SU-DHL-6 (cell line): ENCODE measurements at regions not wholly inside any gene's neighbourhood (a gene's known extent, or its start where the extent isn't known, plus 50 kb on each side); places are given as distances from the start of the nearest gene placed in this dataset.

ENCODE experiments used
- EZH2phosphoT487 ChIP-seq: fragments of 200-600 bp; sonication (generic), shearing (Covaris generic); conservative IDR thresholded peaks from 2 replicates; pipeline ENCODE4 v1.6.1; 2018; ENCODE audit warnings: mild to moderate bottlenecking, antibody characterized with exemption, low read length, moderate library complexity, mixed read lengths
- TF ChIP-seq, protein P1 (sequence below): fragments of 200-600 bp; sonication (generic); IDR thresholded peaks from one replicate; pipeline ENCODE4 v1.5.1; 2017; ENCODE audit warnings: antibody characterized with exemption, mild to moderate bottlenecking, low read length, moderate library complexity; ENCODE audit not compliant: insufficient read depth, poor library complexity, severe bottlenecking

DNA sequence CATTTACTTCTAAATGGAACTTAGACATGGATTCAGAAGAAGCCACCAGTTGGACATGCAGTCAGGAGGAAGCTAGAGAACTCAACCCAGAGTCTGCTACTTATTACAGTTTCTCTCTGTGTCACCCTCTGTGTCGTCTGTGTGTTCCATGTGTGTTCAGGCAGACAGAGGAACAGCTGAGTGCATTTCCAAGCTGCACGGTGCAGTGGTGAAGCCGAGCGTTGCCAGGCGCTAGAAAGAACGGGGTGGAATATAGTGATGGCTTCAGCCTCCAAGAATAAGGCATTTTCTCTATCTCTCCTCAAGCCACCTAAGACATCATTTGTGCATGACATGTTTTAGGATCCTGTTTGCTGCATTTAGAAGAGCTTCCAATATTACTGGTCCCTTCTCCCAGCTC lies 101.1 kb upstream of the CCL2 start:
- TF ChIP-seq, protein P1, sequence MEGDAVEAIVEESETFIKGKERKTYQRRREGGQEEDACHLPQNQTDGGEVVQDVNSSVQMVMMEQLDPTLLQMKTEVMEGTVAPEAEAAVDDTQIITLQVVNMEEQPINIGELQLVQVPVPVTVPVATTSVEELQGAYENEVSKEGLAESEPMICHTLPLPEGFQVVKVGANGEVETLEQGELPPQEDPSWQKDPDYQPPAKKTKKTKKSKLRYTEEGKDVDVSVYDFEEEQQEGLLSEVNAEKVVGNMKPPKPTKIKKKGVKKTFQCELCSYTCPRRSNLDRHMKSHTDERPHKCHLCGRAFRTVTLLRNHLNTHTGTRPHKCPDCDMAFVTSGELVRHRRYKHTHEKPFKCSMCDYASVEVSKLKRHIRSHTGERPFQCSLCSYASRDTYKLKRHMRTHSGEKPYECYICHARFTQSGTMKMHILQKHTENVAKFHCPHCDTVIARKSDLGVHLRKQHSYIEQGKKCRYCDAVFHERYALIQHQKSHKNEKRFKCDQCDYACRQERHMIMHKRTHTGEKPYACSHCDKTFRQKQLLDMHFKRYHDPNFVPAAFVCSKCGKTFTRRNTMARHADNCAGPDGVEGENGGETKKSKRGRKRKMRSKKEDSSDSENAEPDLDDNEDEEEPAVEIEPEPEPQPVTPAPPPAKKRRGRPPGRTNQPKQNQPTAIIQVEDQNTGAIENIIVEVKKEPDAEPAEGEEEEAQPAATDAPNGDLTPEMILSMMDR, result no peak
- no peak for TF ChIP-seq EZH2phosphoT487
